GM10248 (cell line): ENCODE measurements at regions not wholly inside any gene's neighbourhood (a gene's known extent, or its start where the extent isn't known, plus 50 kb on each side); places are given as distances from the start of the nearest gene placed in this dataset.

Experiments used
- CTCF ChIA-PET: fragments of 300-600 bp; sonication (Branson Sonifier 250); formaldehyde crosslinking; extraction: SDS; loops from one replicate; lab custom pipeline; 2021; ENCODE audit warnings: antibody characterized with exemption; lab: Yijun Ruan, JAX
- POLR2A ChIA-PET: fragments of 350-650 bp; sonication (Branson Sonifier 250); formaldehyde crosslinking; extraction: SDS; loops from one replicate; lab custom pipeline; 2020; ENCODE audit warnings: antibody characterized with exemption; lab: Yijun Ruan, JAX
- DNase-seq: peaks from one replicate; pipeline ENCODE4 v3.0.0; 2012; ENCODE audit errors: extremely low spot score
- TF ChIP-seq, protein P1 (sequence below): IDR thresholded peaks from 2 replicates; pipeline ENCODE4 v1.5.1; 2012; ENCODE audit warnings: mild to moderate bottlenecking, low read depth; ENCODE audit errors: extremely low read depth, missing control alignments, control extremely low read depth

DNA sequence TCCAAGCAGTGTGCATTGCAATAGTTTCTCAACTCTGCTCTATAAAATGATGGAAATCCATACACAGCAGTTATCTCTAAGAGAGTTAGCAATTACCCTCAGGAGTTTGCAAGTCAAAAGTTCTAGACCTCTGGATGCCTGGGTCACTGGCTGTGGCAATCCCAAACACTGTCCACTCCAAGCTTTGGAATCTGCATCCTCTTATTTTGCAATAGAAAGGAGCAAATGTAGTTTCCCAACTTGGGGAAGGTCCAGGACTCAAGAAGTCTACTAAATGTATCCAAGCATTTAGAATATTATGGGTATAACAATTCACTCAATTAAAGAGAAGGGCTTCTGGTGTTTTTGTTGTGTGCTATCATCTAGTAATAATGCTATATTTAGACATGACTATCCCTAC is 131.3 kb upstream of the NRP1 start:
- TF ChIP-seq, protein P1, sequence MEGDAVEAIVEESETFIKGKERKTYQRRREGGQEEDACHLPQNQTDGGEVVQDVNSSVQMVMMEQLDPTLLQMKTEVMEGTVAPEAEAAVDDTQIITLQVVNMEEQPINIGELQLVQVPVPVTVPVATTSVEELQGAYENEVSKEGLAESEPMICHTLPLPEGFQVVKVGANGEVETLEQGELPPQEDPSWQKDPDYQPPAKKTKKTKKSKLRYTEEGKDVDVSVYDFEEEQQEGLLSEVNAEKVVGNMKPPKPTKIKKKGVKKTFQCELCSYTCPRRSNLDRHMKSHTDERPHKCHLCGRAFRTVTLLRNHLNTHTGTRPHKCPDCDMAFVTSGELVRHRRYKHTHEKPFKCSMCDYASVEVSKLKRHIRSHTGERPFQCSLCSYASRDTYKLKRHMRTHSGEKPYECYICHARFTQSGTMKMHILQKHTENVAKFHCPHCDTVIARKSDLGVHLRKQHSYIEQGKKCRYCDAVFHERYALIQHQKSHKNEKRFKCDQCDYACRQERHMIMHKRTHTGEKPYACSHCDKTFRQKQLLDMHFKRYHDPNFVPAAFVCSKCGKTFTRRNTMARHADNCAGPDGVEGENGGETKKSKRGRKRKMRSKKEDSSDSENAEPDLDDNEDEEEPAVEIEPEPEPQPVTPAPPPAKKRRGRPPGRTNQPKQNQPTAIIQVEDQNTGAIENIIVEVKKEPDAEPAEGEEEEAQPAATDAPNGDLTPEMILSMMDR = no peak
- ChIA-PET CTCF (interaction anchor here (1.1 kb wide), 1 partner anchor 16 kb away, joined by 3 read pairs; no protein-coding TSS in a partner anchor), POLR2A (no interaction called here)
- DNase-seq = no peak

DNA sequence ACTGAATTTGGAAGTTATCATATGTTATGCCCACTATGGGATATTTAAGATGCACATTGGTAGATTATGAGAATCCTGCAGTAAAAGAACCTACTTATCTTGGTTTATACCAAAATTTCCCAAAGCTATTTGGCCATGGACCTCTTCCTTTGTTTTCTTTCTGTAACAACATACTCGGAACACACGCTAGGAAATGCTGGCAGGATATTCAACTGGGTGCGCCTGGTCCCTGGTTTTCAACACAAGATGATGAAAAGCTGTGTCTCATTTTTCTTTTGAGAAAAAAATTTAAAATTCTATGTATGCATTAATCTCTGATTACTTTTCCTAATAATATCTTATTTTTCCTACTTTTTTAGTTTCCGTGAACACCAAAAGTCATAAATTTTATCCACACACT is 128.5 kb upstream of the NRP1 start:
- DNase-seq = no peak
- TF ChIP-seq, protein P1 = no peak
- ChIA-PET CTCF (no interaction called here), POLR2A (no interaction called here)

DNA sequence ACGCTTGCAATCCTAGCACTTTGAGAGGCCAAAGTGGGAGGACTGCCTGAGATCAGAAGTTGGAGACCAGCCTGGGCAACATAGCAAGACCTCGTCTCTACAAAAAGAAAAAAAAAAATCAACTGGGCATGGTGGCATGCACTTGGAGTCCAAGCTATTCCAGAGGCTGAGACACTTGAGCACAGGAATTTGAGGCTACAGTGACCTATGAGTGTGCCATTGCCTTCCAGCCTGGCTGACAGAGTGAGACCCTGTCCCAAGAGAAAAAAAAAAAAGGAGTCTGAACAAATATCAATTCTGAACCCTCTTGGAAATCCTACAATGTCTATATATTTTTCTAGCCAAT is 126.8 kb upstream of the NRP1 start:
- TF ChIP-seq, protein P1 = no peak
- POLR2A ChIA-PET = no interaction called here
- DNase-seq = no peak
- CTCF ChIA-PET = no interaction called here

DNA sequence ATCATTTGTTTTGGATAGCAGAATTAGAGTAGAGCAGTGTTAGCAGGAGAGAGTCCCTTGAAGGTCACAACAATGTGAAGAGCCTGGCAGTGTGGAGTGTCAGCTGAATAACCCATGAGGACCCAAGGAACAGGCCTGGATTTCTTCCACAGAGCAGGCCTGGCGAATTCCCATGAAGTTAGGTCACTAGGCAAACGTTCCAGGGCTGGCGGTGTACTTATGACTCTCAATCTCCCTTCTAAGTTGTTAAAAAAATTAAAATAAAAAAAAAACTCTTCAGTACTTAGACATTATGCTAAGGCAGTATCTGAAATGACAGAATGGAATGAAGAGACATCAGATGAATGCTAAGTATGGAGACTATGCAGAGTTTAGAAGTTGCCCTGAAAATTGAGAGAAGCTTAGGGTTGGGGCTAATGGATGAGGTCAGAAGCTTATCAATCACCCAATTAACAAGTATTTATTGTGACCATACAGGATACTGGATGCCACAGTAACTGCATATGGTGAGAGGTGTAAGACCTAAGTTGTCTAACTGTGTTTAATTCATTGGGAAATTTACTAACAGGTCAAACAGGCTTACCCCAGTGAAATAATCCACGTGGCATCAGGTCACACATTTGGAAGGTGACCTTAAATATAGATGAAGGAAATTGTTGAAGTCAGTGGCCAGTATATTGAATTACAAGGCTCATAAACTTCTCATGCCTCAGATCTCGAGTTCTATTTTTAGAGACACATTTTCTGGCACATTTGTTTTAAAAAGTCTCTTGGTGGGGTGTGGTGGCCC is 126.2 kb upstream of the NRP1 start:
- CTCF ChIA-PET = no interaction called here

DNA sequence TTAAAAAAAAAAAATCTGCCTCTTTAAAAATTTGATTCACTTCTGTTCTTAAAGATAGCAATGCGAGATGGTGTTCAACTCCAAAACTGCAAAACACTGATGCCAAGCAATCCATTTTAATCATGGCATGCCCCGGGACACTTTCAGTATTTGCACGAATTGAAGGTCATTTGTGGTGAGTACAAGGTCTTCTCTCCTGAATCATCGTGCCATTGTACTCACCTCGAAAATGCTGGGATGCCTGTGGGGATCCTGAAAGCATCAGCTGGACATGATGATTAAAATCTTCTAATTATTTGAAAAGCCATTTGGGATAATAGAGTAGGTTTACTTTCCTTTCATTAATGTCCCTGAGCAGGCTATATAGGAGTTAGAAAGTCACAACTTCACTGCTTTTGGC is 125.1 kb upstream of the NRP1 start:
- POLR2A ChIA-PET = no interaction called here
- CTCF ChIA-PET = no interaction called here
- DNase-seq = no peak

More for the DNA sequence above, 126.2 kb upstream of the NRP1 start:
- DNase-seq = no peak
- POLR2A ChIA-PET = no interaction called here
- TF ChIP-seq, protein P1 = no peak

DNA sequence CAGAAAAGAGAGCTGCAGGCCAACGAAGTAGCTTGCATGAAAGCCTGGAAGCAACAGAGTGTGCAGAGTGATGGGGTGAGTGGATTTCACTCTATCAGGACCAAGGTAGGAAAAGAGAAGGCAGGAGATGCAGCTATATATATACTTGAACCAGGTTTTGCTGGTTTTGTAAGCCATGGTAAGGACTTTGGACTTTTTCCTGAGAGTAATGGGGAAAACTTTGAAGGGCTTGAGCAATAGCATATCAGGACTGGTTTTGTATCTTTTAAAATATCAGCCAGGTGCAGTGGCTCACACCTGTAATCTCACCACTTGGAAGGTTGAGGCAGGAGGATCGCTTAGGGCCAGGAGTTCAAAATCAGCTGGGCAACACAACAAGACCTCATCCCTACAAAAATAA is 120.6 kb upstream of the NRP1 start:
- TF ChIP-seq, protein P1 = no peak
- ChIA-PET CTCF (no interaction called here), POLR2A (no interaction called here)
- DNase-seq = no peak

More for the DNA sequence above, 125.1 kb upstream of the NRP1 start:
- TF ChIP-seq, protein P1 = no peak

DNA sequence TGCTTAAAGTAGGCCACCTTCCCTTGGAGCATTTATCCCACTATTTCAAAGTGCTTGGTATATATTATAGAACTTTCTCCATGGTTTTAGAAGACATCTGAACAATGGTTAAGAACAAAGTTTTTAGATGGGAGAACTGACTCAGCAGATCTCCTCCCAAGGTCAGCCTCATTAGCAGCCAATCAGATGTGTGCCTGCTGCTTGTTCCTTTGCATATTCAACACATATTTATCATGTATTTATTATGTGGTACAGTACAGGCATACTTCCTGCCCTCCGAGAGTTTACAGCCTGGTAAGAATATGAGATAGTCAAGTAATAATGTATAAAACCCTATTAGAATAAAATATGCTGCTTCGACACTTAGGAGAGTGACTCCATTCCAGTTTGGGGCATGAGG is 120.1 kb upstream of the NRP1 start:
- CTCF ChIA-PET = no interaction called here
- DNase-seq = no peak
- TF ChIP-seq, protein P1 = no peak
- POLR2A ChIA-PET = no interaction called here
